ENCODE measurements at regions not wholly inside any gene's neighbourhood (a gene's known extent, or its start where the extent isn't known, plus 50 kb on each side); places are given as distances from the start of the nearest gene placed in this dataset.

DNA sequence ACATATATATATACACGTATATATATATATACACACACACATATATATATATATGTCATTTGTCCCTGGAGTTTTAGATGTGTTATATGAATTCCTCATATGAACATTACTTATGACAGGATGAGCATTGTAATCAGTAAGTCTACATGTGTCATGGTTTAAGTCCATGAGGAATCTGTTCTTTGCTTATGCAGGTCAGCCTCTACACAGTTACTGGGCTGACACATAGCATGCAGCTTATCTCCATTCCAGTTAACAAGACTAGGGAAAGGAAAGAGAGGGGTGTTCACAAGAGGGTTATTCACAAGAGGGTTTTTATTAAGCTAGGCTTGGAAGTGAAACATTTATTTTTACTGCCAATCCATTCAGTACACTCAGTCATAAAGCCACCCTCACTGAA lies 226.7 kb downstream of the SNX13 start:
- H3K4me1 Mint-ChIP-seq (ENCODE audit: unreplicated experiment), result no peaks in the 10 kb centered on the region
- peaks cover 2% of the 10 kb centered on the region for H3K27me3 Mint-ChIP-seq (ENCODE audit: unreplicated experiment)
- H3K4me3 Mint-ChIP-seq (ENCODE audit: unreplicated experiment), result no peak overlapping the region
- TF ChIP-seq, protein P1, sequence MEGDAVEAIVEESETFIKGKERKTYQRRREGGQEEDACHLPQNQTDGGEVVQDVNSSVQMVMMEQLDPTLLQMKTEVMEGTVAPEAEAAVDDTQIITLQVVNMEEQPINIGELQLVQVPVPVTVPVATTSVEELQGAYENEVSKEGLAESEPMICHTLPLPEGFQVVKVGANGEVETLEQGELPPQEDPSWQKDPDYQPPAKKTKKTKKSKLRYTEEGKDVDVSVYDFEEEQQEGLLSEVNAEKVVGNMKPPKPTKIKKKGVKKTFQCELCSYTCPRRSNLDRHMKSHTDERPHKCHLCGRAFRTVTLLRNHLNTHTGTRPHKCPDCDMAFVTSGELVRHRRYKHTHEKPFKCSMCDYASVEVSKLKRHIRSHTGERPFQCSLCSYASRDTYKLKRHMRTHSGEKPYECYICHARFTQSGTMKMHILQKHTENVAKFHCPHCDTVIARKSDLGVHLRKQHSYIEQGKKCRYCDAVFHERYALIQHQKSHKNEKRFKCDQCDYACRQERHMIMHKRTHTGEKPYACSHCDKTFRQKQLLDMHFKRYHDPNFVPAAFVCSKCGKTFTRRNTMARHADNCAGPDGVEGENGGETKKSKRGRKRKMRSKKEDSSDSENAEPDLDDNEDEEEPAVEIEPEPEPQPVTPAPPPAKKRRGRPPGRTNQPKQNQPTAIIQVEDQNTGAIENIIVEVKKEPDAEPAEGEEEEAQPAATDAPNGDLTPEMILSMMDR (IDR thresholded peaks at IDR 0.05), result no peak
- H3K36me3 Mint-ChIP-seq (ENCODE audit: unreplicated experiment), result no peaks in the 10 kb centered on the region
- H3K9me3 Mint-ChIP-seq (ENCODE audit: unreplicated experiment), result no peaks in the 10 kb centered on the region
- H3K27ac Mint-ChIP-seq (ENCODE audit: unreplicated experiment), result no peak overlapping the region
- no peak for DNase-seq (ENCODE audit: extremely low spot score, unreplicated experiment)

DNA sequence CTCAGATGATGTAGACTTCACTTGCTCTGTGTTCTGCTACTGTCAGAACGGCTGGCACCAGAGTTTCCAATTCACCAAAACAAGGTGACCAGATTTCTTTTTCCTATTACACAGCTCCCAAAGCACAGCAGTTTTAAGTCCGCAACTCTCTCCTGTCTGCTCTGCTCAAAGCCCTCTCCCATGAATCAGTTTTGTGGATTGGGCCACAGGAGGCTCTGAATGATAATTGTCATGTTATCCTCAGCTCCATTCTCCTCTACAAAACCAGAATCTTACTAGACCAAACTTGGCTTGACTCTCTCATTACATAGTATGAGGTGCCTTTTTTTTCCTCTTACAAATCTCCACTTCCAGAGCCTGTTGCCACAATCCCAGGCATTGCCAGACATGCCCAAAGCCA lies 223.5 kb downstream of the SNX13 start:
- no peaks in the 10 kb centered on the region for H3K4me1 Mint-ChIP-seq (ENCODE audit: unreplicated experiment)
- no peaks in the 10 kb centered on the region for H3K27me3 Mint-ChIP-seq (ENCODE audit: unreplicated experiment)
- H3K27ac Mint-ChIP-seq (ENCODE audit: unreplicated experiment), result no peak overlapping the region
- H3K4me3 Mint-ChIP-seq (ENCODE audit: unreplicated experiment), result no peak overlapping the region
- no peaks in the 10 kb centered on the region for H3K36me3 Mint-ChIP-seq (ENCODE audit: unreplicated experiment)
- TF ChIP-seq, protein P1 (IDR thresholded peaks at IDR 0.05), result no peak
- DNase-seq (ENCODE audit: extremely low spot score, unreplicated experiment), result no peak
- H3K9me3 Mint-ChIP-seq (ENCODE audit: unreplicated experiment), result no peaks in the 10 kb centered on the region

DNA sequence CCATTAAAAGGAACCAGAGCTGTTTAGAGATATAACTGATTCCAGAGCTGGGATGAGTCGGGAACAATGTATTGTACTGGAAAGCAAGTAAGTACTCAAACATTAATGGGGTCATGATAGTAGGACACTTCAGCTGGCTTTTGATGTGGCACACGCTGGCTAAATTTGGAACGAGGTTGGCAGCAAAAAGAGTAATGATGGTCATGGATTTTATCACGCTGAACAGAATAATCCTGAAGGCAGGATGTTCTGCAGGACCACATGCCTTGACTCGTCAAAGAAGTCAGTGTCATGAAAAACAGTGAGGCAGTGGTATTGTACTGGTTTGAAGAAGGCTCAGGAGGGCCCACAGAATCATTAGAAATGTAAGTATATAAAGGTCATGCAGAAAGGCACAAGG lies 220.3 kb downstream of the SNX13 start:
- Mint-ChIP-seq H3K36me3 (ENCODE audit: unreplicated experiment) (no peaks in the 10 kb centered on the region), H3K4me3 (ENCODE audit: unreplicated experiment) (no peak overlapping the region), H3K4me1 (ENCODE audit: unreplicated experiment) (no peaks in the 10 kb centered on the region), H3K27me3 (ENCODE audit: unreplicated experiment) (peaks cover 11% of the 10 kb centered on the region), H3K27ac (ENCODE audit: unreplicated experiment) (no peak overlapping the region), H3K9me3 (ENCODE audit: unreplicated experiment) (peaks cover 6% of the 10 kb centered on the region)
- TF ChIP-seq, protein P1 (IDR thresholded peaks at IDR 0.05), result no peak
- no peak for DNase-seq (ENCODE audit: extremely low spot score, unreplicated experiment)

DNA sequence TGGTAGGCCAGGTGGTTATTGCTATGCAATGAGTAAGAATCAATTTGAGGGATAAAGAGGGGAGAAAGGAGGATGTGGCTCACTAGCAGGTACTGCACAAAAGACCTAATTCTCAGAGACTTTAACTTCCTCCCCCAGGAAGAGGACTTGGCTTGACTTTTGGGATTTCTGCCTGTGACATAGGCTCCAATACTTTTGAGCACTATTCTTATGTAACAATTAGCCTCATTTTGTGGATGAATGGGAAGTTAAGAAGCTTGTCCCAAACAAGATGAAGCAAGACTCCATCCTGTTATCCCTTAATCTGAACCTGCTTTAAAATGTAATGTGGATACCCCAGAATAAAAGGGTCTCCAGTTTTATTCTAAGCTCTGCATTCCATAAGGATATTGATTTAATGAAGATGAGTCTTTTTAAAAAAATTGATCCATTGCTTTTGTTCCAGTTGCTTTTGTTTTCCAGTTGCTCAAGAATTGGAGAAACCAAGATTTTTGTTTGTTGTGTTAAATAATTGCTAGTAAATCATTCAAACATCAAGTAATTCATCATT lies 218.5 kb downstream of the SNX13 start:
- no peaks in the 10 kb centered on the region for H3K36me3 Mint-ChIP-seq (ENCODE audit: unreplicated experiment)

DNA sequence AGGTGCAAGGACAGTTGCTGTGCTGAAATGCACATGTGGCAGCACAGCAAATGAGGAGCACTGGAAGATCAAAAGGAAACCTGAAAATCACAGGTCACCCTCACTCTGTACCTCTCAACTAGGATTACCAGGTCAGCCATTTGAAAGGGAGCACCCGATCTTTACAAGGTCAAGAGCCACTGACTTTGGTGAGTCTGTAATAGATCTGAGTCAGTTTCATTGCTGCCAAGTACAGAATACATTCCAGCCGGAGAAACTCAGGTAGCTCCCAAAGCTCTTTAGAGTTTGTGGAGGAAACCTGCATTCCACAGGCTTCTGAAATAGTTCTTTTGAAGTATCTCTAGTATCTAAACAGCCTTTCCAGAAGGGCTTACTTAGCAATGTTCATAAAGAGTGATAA lies 217.5 kb downstream of the SNX13 start:
- H3K27me3 Mint-ChIP-seq (ENCODE audit: unreplicated experiment), result peaks cover 12% of the 10 kb centered on the region
- no peaks in the 10 kb centered on the region for H3K36me3 Mint-ChIP-seq (ENCODE audit: unreplicated experiment)
- H3K9me3 Mint-ChIP-seq (ENCODE audit: unreplicated experiment), result peaks cover 6% of the 10 kb centered on the region
- H3K4me3 Mint-ChIP-seq (ENCODE audit: unreplicated experiment), result no peak overlapping the region
- no peak for DNase-seq (ENCODE audit: extremely low spot score, unreplicated experiment)
- H3K4me1 Mint-ChIP-seq (ENCODE audit: unreplicated experiment), result no peaks in the 10 kb centered on the region
- no peak overlapping the region for H3K27ac Mint-ChIP-seq (ENCODE audit: unreplicated experiment)
- TF ChIP-seq, protein P1 (IDR thresholded peaks at IDR 0.05), result no peak

More for the DNA sequence above, 218.5 kb downstream of the SNX13 start:
- H3K9me3 Mint-ChIP-seq (ENCODE audit: unreplicated experiment), result peaks cover 6% of the 10 kb centered on the region
- no peaks in the 10 kb centered on the region for H3K4me1 Mint-ChIP-seq (ENCODE audit: unreplicated experiment)
- H3K27me3 Mint-ChIP-seq (ENCODE audit: unreplicated experiment), result peaks cover 12% of the 10 kb centered on the region
- no peak overlapping the region for H3K27ac Mint-ChIP-seq (ENCODE audit: unreplicated experiment)
- no peak overlapping the region for H3K4me3 Mint-ChIP-seq (ENCODE audit: unreplicated experiment)
- TF ChIP-seq, protein P1 (IDR thresholded peaks at IDR 0.05), result no peak
- no peak for DNase-seq (ENCODE audit: extremely low spot score, unreplicated experiment)
